HCT116 (cell line): ENCODE measurements at regions not wholly inside any gene's neighbourhood (a gene's known extent, or its start where the extent isn't known, plus 50 kb on each side); places are given as distances from the start of the nearest gene placed in this dataset.

Experiments used
- ATAC-seq: fragments of 200-7000 bp; cut with Tn5 transposase; 2 replicates; pipeline ENCODE4 v1.9.1; 2020; ENCODE audit warnings: mild to moderate bottlenecking, moderate library complexity
- BruUV-seq: library from RNA; stranded (reverse); fragments of 400-500 nt; replicated peaks from 2 replicates; lab custom pipeline; 2021; lab: Mats Ljungman, UMichigan
- CTCF ChIA-PET: fragments of 300-600 bp; sonication (Branson Sonifier 250); formaldehyde crosslinking; loops from one replicate; lab custom pipeline; 2021; ENCODE audit warnings: antibody characterized with exemption; lab: Charles Lee
- POLR2A ChIA-PET: fragments of 300-600, 350-600 bp; sonication (Branson Sonifier 250); formaldehyde crosslinking; loops from one replicate; lab custom pipeline; 2021; ENCODE audit warnings: antibody characterized with exemption; lab: Charles Lee
- RAD21 ChIA-PET, 2 experiments: fragments of 300-600 bp; sonication (Branson Sonifier 250); formaldehyde crosslinking; loops; one replicate each; lab custom pipeline; 2023; ENCODE audit warnings: low total read pairs in 2 of 2; ENCODE audit not compliant: uncharacterized antibody in 2 of 2, unreplicated experiment in 2 of 2, low non-redundant PET in 1 of 2; lab: Charles Lee
- DNase-seq: peaks from one replicate; pipeline ENCODE4 v3.0.0-alpha.2; 2010; ENCODE audit warnings: low read depth, low spot score
- H2AFZ ChIP-seq: fragments of 200-600 bp; shearing (Covaris generic), sonication (generic); 2 replicates; pipeline ENCODE4 v1.6.1; 2017; ENCODE audit warnings: low read depth, mixed run types, mixed read lengths, antibody characterized with exemption, low read length; ENCODE audit not compliant: poor library complexity, severe bottlenecking
- H3K27ac ChIP-seq: 2 replicates; pipeline ENCODE4 v1.5.1; 2012; ENCODE audit warnings: low read depth, low read length
- H3K27me3 ChIP-seq: fragments of 200-600 bp; sonication (generic); 2 replicates; pipeline ENCODE4 v1.6.1; 2016; ENCODE audit warnings: mixed run types, low read length, mixed read lengths; ENCODE audit not compliant: insufficient read depth
- H3K36me3 ChIP-seq, 2 experiments: fragments of 200-500 bp in 1 of 2; fragments of 200-600 bp in 1 of 2; sonication (Bioruptor generic) in 1 of 2; sonication (generic) in 1 of 2; 2 replicates each; pipeline versions ENCODE4 v1.5.1 to v1.6.1; 2014 to 2016; ENCODE audit warnings: low read length in 2 of 2, inconsistent platforms in 1 of 2, mixed read lengths in 1 of 2, mixed run types in 1 of 2; ENCODE audit not compliant: insufficient read depth in 2 of 2, control insufficient read depth in 1 of 2
- H3K4me1 ChIP-seq, 2 experiments: fragments of 200-600 bp in 1 of 2; sonication (generic) in 1 of 2; 2 replicates each; pipeline versions ENCODE4 v1.5.1 to v1.6.1; 2012 to 2017; ENCODE audit warnings: low read length in 2 of 2, inconsistent platforms in 1 of 2, mild to moderate bottlenecking in 1 of 2, mixed read lengths in 1 of 2, mixed run types in 1 of 2, moderate library complexity in 1 of 2; ENCODE audit not compliant: insufficient read depth in 2 of 2, control insufficient read depth in 1 of 2
- H3K4me2 ChIP-seq: fragments of 200-600 bp; sonication (generic); 2 replicates; pipeline ENCODE4 v1.6.1; 2017; ENCODE audit warnings: mixed run types, low read length, mixed read lengths
- H3K4me3 ChIP-seq, 2 experiments: fragments of 200-600 bp in 1 of 2; sonication (generic) in 1 of 2; replicated peaks in 1 of 2; 2 replicates each; pipeline ENCODE4 v1.5.1; 2011 to 2016; ENCODE audit warnings: low read length in 2 of 2, control low read depth in 1 of 2, low read depth in 1 of 2, mild to moderate bottlenecking in 1 of 2, mixed read lengths in 1 of 2, mixed run types in 1 of 2
- H3K79me2 ChIP-seq: fragments of 200-600 bp; sonication (generic); 2 replicates; pipeline ENCODE4 v1.6.1; 2017; ENCODE audit warnings: mild to moderate bottlenecking, mixed run types, low read length, moderate library complexity, mixed read lengths; ENCODE audit not compliant: insufficient read depth
- H3K9ac ChIP-seq: fragments of 200-600 bp; sonication (generic); 2 replicates; pipeline ENCODE4 v1.6.1; 2016; ENCODE audit warnings: low read length, mixed read lengths
- H3K9me2 ChIP-seq: fragments of 200-600 bp; sonication (generic), shearing (Covaris generic); 2 replicates; pipeline ENCODE4 v1.6.1; 2017; ENCODE audit warnings: mixed run types, mild to moderate bottlenecking, moderate library complexity; ENCODE audit not compliant: insufficient read depth
- H3K9me3 ChIP-seq, 2 experiments: fragments of 200-500 bp in 1 of 2; fragments of 200-600 bp in 1 of 2; sonication (Bioruptor generic) in 1 of 2; sonication (generic) in 1 of 2; 2 replicates each; pipeline ENCODE4 v1.6.1; 2014 to 2017; ENCODE audit warnings: low read length in 2 of 2, mixed read lengths in 2 of 2, inconsistent platforms in 1 of 2, low read depth in 1 of 2, mild to moderate bottlenecking in 1 of 2, mixed run types in 1 of 2, moderate library complexity in 1 of 2; ENCODE audit not compliant: control insufficient read depth in 1 of 2, insufficient read depth in 1 of 2
- H4K20me1 ChIP-seq: fragments of 200-600 bp; sonication (generic), shearing (Covaris generic); 2 replicates; pipeline ENCODE4 v1.6.1; 2017; ENCODE audit warnings: mixed run types, mild to moderate bottlenecking, moderate library complexity; ENCODE audit not compliant: insufficient read depth
- CBX3 ChIP-seq: IDR thresholded peaks from 2 replicates; pipeline ENCODE4 v1.6.1; 2012; ENCODE audit warnings: low read depth
- CTCF ChIP-seq, 3 experiments: fragments of 200-600 bp in 1 of 3; sonication (generic) in 1 of 3; IDR thresholded peaks in 2 of 3; conservative IDR thresholded peaks in 1 of 3; 2 replicates each; pipeline ENCODE4 v1.5.1; 2012 to 2017; ENCODE audit warnings: low read depth in 2 of 3, low read length in 2 of 3, antibody characterized with exemption in 1 of 3, borderline replicate concordance in 1 of 3, control low read depth in 1 of 3, mild to moderate bottlenecking in 1 of 3, mixed read lengths in 1 of 3, mixed run types in 1 of 3, moderate library complexity in 1 of 3; ENCODE audit not compliant: insufficient read depth in 1 of 3
- ELF1 ChIP-seq: IDR thresholded peaks from 2 replicates; pipeline ENCODE4 v1.6.1; 2012; ENCODE audit warnings: low read depth, borderline replicate concordance
- EZH2 ChIP-seq: fragments of 200-600 bp; sonication (generic); IDR thresholded peaks from 2 replicates; pipeline ENCODE4 v1.6.1; 2017; ENCODE audit warnings: antibody characterized with exemption, mixed run types
- FOSL1 ChIP-seq: IDR thresholded peaks from 2 replicates; pipeline ENCODE4 v1.6.1; 2012; ENCODE audit warnings: low read depth
- JUND ChIP-seq: IDR thresholded peaks from 2 replicates; pipeline ENCODE4 v1.6.1; 2012
- MAX ChIP-seq: IDR thresholded peaks from 2 replicates; pipeline ENCODE4 v1.6.1; 2012
- POLR2A ChIP-seq: IDR thresholded peaks from 2 replicates; pipeline ENCODE4 v1.7.0; 2011; ENCODE audit warnings: borderline replicate concordance; ENCODE audit not compliant: insufficient read depth, insufficient read length; ENCODE audit errors: extremely low read depth
- REST ChIP-seq: IDR thresholded peaks from 2 replicates; pipeline ENCODE4 v1.6.1; 2012; ENCODE audit warnings: low read depth
- SRF ChIP-seq: IDR thresholded peaks from 2 replicates; pipeline ENCODE4 v1.6.1; 2012; ENCODE audit warnings: low read depth
- YY1 ChIP-seq: IDR thresholded peaks from 2 replicates; pipeline ENCODE4 v1.6.1; 2011; ENCODE audit warnings: low read length, low read depth, moderate library complexity, mild to moderate bottlenecking; ENCODE audit not compliant: insufficient replicate concordance; ENCODE audit errors: extremely low read depth
- ZBTB33 ChIP-seq: IDR thresholded peaks from 2 replicates; pipeline ENCODE4 v1.6.1; 2011; ENCODE audit warnings: mild to moderate bottlenecking, low read length, moderate library complexity; ENCODE audit not compliant: insufficient replicate concordance; ENCODE audit errors: extremely low read depth
- ZFX ChIP-seq: fragments of 450-650 bp; IDR thresholded peaks from 2 replicates; pipeline ENCODE4 v1.6.1; 2017
- ZNF274 ChIP-seq: fragments of 200-500 bp; sonication (Bioruptor generic); IDR thresholded peaks from 2 replicates; pipeline ENCODE4 v1.6.1; 2014; ENCODE audit warnings: mild to moderate bottlenecking, low read depth, low read length, inconsistent platforms
- intact Hi-C: fragments of 100-400 bp; cut with micrococcal nuclease; formaldehyde crosslinking; loops from 2 replicates; pipeline ENCODE4 v1.10.0; 2022

GRCh38 chr5:22908129-22908528, 55.0 kb upstream of the CDH12 start:
- TF ChIP-seq CTCF (IDR thresholded peaks at IDR 0.05 in 2 of 3, conservative IDR thresholded peaks at IDR 0.05 in 1 of 3; ENCODE audit: borderline replicate concordance in 1 of 3, insufficient read depth in 1 of 3, low read depth in 2 of 3, low read length in 2 of 3) (no peak), ELF1 (no peak), MAX (no peak), EZH2 (no peak), ZFX (no peak), JUND (no peak), REST (no peak), YY1 (no peak), SRF (no peak), ZBTB33 (no peak), ZNF274 (no peak), FOSL1 (no peak), POLR2A (no peak), CBX3 (no peak)
- peaks cover 24 to 39% of the 10 kb centered on the region in 2 experiments; a peak in 3 of 4 replicates for H3K9me3 ChIP-seq
- H3K4me1 ChIP-seq: no peaks in the 10 kb centered on the region
- ChIA-PET RAD21 (no interaction called here), CTCF (no interaction called here), POLR2A (no interaction called here)
- H3K27ac ChIP-seq: no peak overlapping the region
- intact Hi-C loops: no loop called here
- no peaks in the 10 kb centered on the region for H3K79me2 ChIP-seq
- H3K4me2 ChIP-seq: no peak overlapping the region
- no peaks in the 10 kb centered on the region for H3K9me2 ChIP-seq
- no peak overlapping the region for H3K4me3 ChIP-seq
- no peaks in the 10 kb centered on the region for H3K27me3 ChIP-seq
- no peak for DNase-seq
- H2AFZ ChIP-seq: no peak overlapping the region
- no peaks in the 10 kb centered on the region for H4K20me1 ChIP-seq
- no peak for ATAC-seq
- H3K9ac ChIP-seq: no peak overlapping the region
- no peaks in the 10 kb centered on the region; a peak in 1 of 4 replicates for H3K36me3 ChIP-seq
- BruUV-seq: no TSS peak
